H9 (cell line): ENCODE measurements at regions not wholly inside any gene's neighbourhood (a gene's known extent, or its start where the extent isn't known, plus 50 kb on each side); places are given as distances from the start of the nearest gene placed in this dataset.

Experiments
- DNase-seq: peaks from one replicate; pipeline ENCODE4 v3.0.0-alpha.2; 2017
- H2AFZ ChIP-seq: one replicate; pipeline ENCODE4 v1.6.1; 2013; ENCODE audit warnings: mild to moderate bottlenecking, low read length, control low read depth, moderate library complexity
- H2AK5ac ChIP-seq: 2 replicates; pipeline ENCODE4 v1.6.1; 2013; ENCODE audit warnings: low read length, control low read depth, mixed read lengths; ENCODE audit not compliant: insufficient read length
- H2BK120ac ChIP-seq: one replicate; pipeline ENCODE4 v1.6.1; 2013; ENCODE audit warnings: low read depth, mild to moderate bottlenecking, low read length, control low read depth, inconsistent platforms; ENCODE audit not compliant: poor library complexity, severe bottlenecking
- H2BK12ac ChIP-seq: 2 replicates; pipeline ENCODE4 v1.6.1; 2013; ENCODE audit warnings: low read length, control low read depth, mixed read lengths, low read depth; ENCODE audit not compliant: insufficient read length
- H2BK15ac ChIP-seq: 2 replicates; pipeline ENCODE4 v1.6.1; 2013; ENCODE audit warnings: low read depth, low read length, control low read depth
- H2BK20ac ChIP-seq: one replicate; pipeline ENCODE4 v1.6.1; 2013; ENCODE audit warnings: low read depth, mild to moderate bottlenecking, low read length, control low read depth, inconsistent platforms; ENCODE audit not compliant: poor library complexity, severe bottlenecking
- H2BK5ac ChIP-seq: 2 replicates; pipeline ENCODE4 v1.6.1; 2013; ENCODE audit warnings: low read length, control low read depth, mixed read lengths; ENCODE audit not compliant: insufficient read length
- H3K14ac ChIP-seq: 2 replicates; pipeline ENCODE4 v1.6.1; 2013; ENCODE audit warnings: low read length, control low read depth; ENCODE audit not compliant: insufficient read depth
- H3K18ac ChIP-seq: 2 replicates; pipeline ENCODE4 v1.6.1; 2013; ENCODE audit warnings: low read depth, mild to moderate bottlenecking, mixed read lengths, low read length, control low read depth; ENCODE audit not compliant: insufficient read length
- H3K23ac ChIP-seq: 2 replicates; pipeline ENCODE4 v1.6.1; 2013; ENCODE audit warnings: low read length, control low read depth, mixed read lengths, low read depth; ENCODE audit not compliant: insufficient read length
- H3K23me2 ChIP-seq: 2 replicates; pipeline ENCODE4 v1.6.1; 2013; ENCODE audit warnings: low read depth, mild to moderate bottlenecking, mixed read lengths, low read length, control low read depth; ENCODE audit not compliant: insufficient read length, poor library complexity, severe bottlenecking
- H3K27ac ChIP-seq: 2 replicates; pipeline ENCODE4 v1.5.1; 2013; ENCODE audit warnings: low read length, control low read depth, mixed read lengths, low read depth; ENCODE audit not compliant: insufficient read length
- H3K27me3 ChIP-seq: 2 replicates; pipeline ENCODE4 v1.6.1; 2013; ENCODE audit warnings: low read length, control low read depth, inconsistent platforms; ENCODE audit not compliant: insufficient read depth
- H3K4ac ChIP-seq: 2 replicates; pipeline ENCODE4 v1.6.1; 2013; ENCODE audit warnings: low read depth, mild to moderate bottlenecking, control low read depth, inconsistent platforms, low read length, moderate library complexity
- H3K4me1 ChIP-seq: 2 replicates; pipeline ENCODE4 v1.6.1; 2013; ENCODE audit warnings: low read length, control low read depth, inconsistent platforms; ENCODE audit not compliant: insufficient read depth
- H3K4me2 ChIP-seq: 2 replicates; pipeline ENCODE4 v1.6.1; 2013; ENCODE audit warnings: low read length, control low read depth, mixed read lengths; ENCODE audit not compliant: insufficient read length, insufficient read depth
- H3K56ac ChIP-seq: 2 replicates; pipeline ENCODE4 v1.6.1; 2013; ENCODE audit warnings: low read depth, mild to moderate bottlenecking, mixed read lengths, low read length, control low read depth; ENCODE audit not compliant: insufficient read length
- H3K79me1 ChIP-seq: 2 replicates; pipeline ENCODE4 v1.6.1; 2013; ENCODE audit warnings: low read depth, mild to moderate bottlenecking, moderate library complexity, low read length, control low read depth, inconsistent platforms; ENCODE audit not compliant: insufficient read depth, poor library complexity, severe bottlenecking
- H3K79me2 ChIP-seq: 2 replicates; pipeline ENCODE4 v1.6.1; 2013; ENCODE audit warnings: low read length, control low read depth, inconsistent platforms; ENCODE audit not compliant: insufficient read depth
- H3K9ac ChIP-seq: 2 replicates; pipeline ENCODE4 v1.6.1; 2013; ENCODE audit warnings: low read length, control low read depth, mixed read lengths; ENCODE audit not compliant: insufficient read length; ENCODE audit errors: extremely low read depth
- H3K9me3 ChIP-seq: one replicate; pipeline ENCODE4 v1.6.1; 2013; ENCODE audit warnings: low read depth, low read length, inconsistent platforms; ENCODE audit not compliant: control insufficient read depth
- H3T11ph ChIP-seq: one replicate; pipeline ENCODE4 v1.6.1; 2013; ENCODE audit warnings: mild to moderate bottlenecking, low read length, control low read depth, inconsistent platforms
- H4K20me1 ChIP-seq: one replicate; pipeline ENCODE4 v1.6.1; 2013; ENCODE audit not compliant: control insufficient read depth, insufficient read length, insufficient read depth
- H4K5ac ChIP-seq: 2 replicates; pipeline ENCODE4 v1.6.1; 2013; ENCODE audit warnings: low read depth, mild to moderate bottlenecking, mixed read lengths, low read length, control low read depth; ENCODE audit not compliant: insufficient read length
- H4K8ac ChIP-seq: replicated peaks from 2 replicates; pipeline ENCODE4 v1.6.1; 2013; ENCODE audit warnings: low read length, control low read depth, mixed read lengths, low read depth; ENCODE audit not compliant: insufficient read length
- H4K91ac ChIP-seq: 2 replicates; pipeline ENCODE4 v1.6.1; 2013; ENCODE audit warnings: low read depth, mild to moderate bottlenecking, moderate library complexity, mixed read lengths, low read length, control low read depth; ENCODE audit not compliant: insufficient read length
- H3K27ac Mint-ChIP-seq, 3 experiments: 2 replicates in 2 of 3; 3 replicates in 1 of 3; pipeline ENCODE4 v1.8.0; 2020 to 2021; ENCODE audit warnings: mixed read lengths in 3 of 3, mild to moderate bottlenecking in 1 of 3, moderate library complexity in 1 of 3
- H3K27me3 Mint-ChIP-seq: 2 replicates; pipeline ENCODE4 v1.8.0; 2021; ENCODE audit warnings: low read depth, mild to moderate bottlenecking, moderate library complexity, mixed read lengths
- H3K36me3 Mint-ChIP-seq, 3 experiments: 2 replicates in 2 of 3; 3 replicates in 1 of 3; pipeline ENCODE4 v1.8.0; 2020 to 2021; ENCODE audit warnings: low read depth in 3 of 3, mixed read lengths in 3 of 3; ENCODE audit not compliant: insufficient read depth in 1 of 3
- H3K4me1 Mint-ChIP-seq, 2 experiments: 2 replicates each; pipeline ENCODE4 v1.8.0; 2020; ENCODE audit warnings: mixed read lengths in 2 of 2
- H3K4me3 Mint-ChIP-seq, 2 experiments: 2 replicates in 1 of 2; 3 replicates in 1 of 2; pipeline ENCODE4 v1.8.0; 2020 to 2021; ENCODE audit warnings: mild to moderate bottlenecking in 2 of 2, mixed read lengths in 2 of 2, moderate library complexity in 1 of 2
- H3K9me3 Mint-ChIP-seq, 2 experiments: 2 replicates in 1 of 2; 3 replicates in 1 of 2; pipeline ENCODE4 v1.8.0; 2020; ENCODE audit warnings: mild to moderate bottlenecking in 2 of 2, mixed read lengths in 2 of 2, moderate library complexity in 1 of 2
- WGBS: extraction: QIAGEN DNeasy Blood & Tissue Kit; methylation state at CpG from one replicate; pipeline ENCODE4 v1.1.7; 2013; ENCODE audit warnings: missing lambda C conversion rate, low lambda C conversion rate, mixed read lengths; ENCODE audit not compliant: insufficient read length; ENCODE audit errors: extremely low coverage; 5-methylcytosine and 5-hydroxymethylcytosine counted together
- TF ChIP-seq, protein P1 (sequence below): fragments of 200-600 bp; sonication (generic); conservative IDR thresholded peaks from 3 replicates; pipeline ENCODE4 v1.8.0; 2021; ENCODE audit warnings: antibody characterized with exemption, mild to moderate bottlenecking

GRCh38 chr4:28490669-28491068, 1630.0 kb downstream of the STIM2 start:
- Mint-ChIP-seq H3K4me3 (no peak overlapping the region), H3K9me3 (peaks cover 0 to 13% of the 10 kb centered on the region in 2 experiments; a peak in 3 of 5 replicates), H3K4me1 (peaks cover 7% of the 10 kb centered on the region in 2 experiments), H3K27ac (peak overlapping the region in 1 of 3 experiments; percentile 47; a peak in 2 of 7 replicates), H3K36me3 (peaks cover 0 to 4% (median 0%) of the 10 kb centered on the region in 3 experiments; a peak in 2 of 7 replicates), H3K27me3 (no peaks in the 10 kb centered on the region)
- no CpG with 5 or more reads among the region's 3 CpGs for WGBS
- H2BK5ac ChIP-seq: peak overlapping the region; percentile 64
- H3K27ac ChIP-seq: peak overlapping the region; percentile 52
- no peak overlapping the region for H2BK120ac ChIP-seq
- no peak for DNase-seq
- no peaks in the 10 kb centered on the region for H3K27me3 ChIP-seq
- no peak overlapping the region for H3K23ac ChIP-seq
- H3K4ac ChIP-seq: no peak overlapping the region
- no peaks in the 10 kb centered on the region for H3K79me2 ChIP-seq
- H3K4me1 ChIP-seq: peaks cover 5% of the 10 kb centered on the region
- H2BK20ac ChIP-seq: no peak overlapping the region
- H4K91ac ChIP-seq: no peak overlapping the region
- H2BK15ac ChIP-seq: no peak overlapping the region
- H4K5ac ChIP-seq: no peak overlapping the region
- H3K79me1 ChIP-seq: no peaks in the 10 kb centered on the region
- no peak overlapping the region for H2BK12ac ChIP-seq
- H2AFZ ChIP-seq: no peak overlapping the region
- no peak overlapping the region for H3T11ph ChIP-seq
- H3K14ac ChIP-seq: no peak overlapping the region
- H3K56ac ChIP-seq: peak overlapping the region; percentile 36
- H4K20me1 ChIP-seq: no peaks in the 10 kb centered on the region
- peak overlapping the region; percentile 51 for H3K4me2 ChIP-seq
- no peaks in the 10 kb centered on the region for H3K9me3 ChIP-seq
- no peak overlapping the region for H3K18ac ChIP-seq
- H4K8ac ChIP-seq: no peak overlapping the region
- no peaks in the 10 kb centered on the region for H3K23me2 ChIP-seq
- TF ChIP-seq, protein P1, sequence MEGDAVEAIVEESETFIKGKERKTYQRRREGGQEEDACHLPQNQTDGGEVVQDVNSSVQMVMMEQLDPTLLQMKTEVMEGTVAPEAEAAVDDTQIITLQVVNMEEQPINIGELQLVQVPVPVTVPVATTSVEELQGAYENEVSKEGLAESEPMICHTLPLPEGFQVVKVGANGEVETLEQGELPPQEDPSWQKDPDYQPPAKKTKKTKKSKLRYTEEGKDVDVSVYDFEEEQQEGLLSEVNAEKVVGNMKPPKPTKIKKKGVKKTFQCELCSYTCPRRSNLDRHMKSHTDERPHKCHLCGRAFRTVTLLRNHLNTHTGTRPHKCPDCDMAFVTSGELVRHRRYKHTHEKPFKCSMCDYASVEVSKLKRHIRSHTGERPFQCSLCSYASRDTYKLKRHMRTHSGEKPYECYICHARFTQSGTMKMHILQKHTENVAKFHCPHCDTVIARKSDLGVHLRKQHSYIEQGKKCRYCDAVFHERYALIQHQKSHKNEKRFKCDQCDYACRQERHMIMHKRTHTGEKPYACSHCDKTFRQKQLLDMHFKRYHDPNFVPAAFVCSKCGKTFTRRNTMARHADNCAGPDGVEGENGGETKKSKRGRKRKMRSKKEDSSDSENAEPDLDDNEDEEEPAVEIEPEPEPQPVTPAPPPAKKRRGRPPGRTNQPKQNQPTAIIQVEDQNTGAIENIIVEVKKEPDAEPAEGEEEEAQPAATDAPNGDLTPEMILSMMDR: no peak
- H2AK5ac ChIP-seq: no peak overlapping the region
- no peak overlapping the region for H3K9ac ChIP-seq
